ENCODE measurements at regions not wholly inside any gene's neighbourhood (a gene's known extent, or its start where the extent isn't known, plus 50 kb on each side); places are given as distances from the start of the nearest gene placed in this dataset.

- Histone ChIP-seq H3K9me3 (ENCODE audit: control insufficient read depth, low read depth, low read length) (no peaks in the 10 kb centered on the region), H3K4me3 (ENCODE audit: control insufficient read depth in 2 of 3, extremely low read depth in 1 of 3, insufficient read depth in 2 of 3, low read depth in 1 of 3, low read length in 3 of 3) (no peak overlapping the region), H3K9ac (ENCODE audit: control insufficient read depth, extremely low read depth, insufficient read depth, low read length) (no peak overlapping the region), H3K4me1 (ENCODE audit: control insufficient read depth, extremely low read depth, insufficient read depth, low read length) (peaks cover 6% of the 10 kb centered on the region), H3K36me3 (ENCODE audit: control insufficient read depth in 2 of 2, extremely low read depth in 1 of 2, insufficient read depth in 2 of 2, low read length in 2 of 2) (no peaks in the 10 kb centered on the region), H3K27ac (ENCODE audit: control insufficient read depth, insufficient read depth, low read length) (no peak overlapping the region), H3K27me3 (ENCODE audit: control insufficient read depth, extremely low read depth, insufficient read depth, low read length) (no peaks in the 10 kb centered on the region), H3K9me1 (ENCODE audit: control insufficient read depth, extremely low read depth, insufficient read depth, low read length) (no peaks in the 10 kb centered on the region), H3K79me2 (ENCODE audit: control insufficient read depth, insufficient read depth, low read length) (no peaks in the 10 kb centered on the region), H4K20me1 (ENCODE audit: control insufficient read depth, extremely low read depth, insufficient read depth, low read length) (no peaks in the 10 kb centered on the region), H2AFZ (ENCODE audit: control insufficient read depth, low read length) (no peak overlapping the region), H3K4me2 (ENCODE audit: control insufficient read depth, extremely low read depth, insufficient read depth, low read depth, low read length) (no peak overlapping the region)
- FAIRE-seq: no peak
- dilution Hi-C loops (cut with MboI; ENCODE audit: extremely low pct_ligation_motif_present, low sequenced_read_pairs): no loop called here
- TF ChIP-seq, protein P1, sequence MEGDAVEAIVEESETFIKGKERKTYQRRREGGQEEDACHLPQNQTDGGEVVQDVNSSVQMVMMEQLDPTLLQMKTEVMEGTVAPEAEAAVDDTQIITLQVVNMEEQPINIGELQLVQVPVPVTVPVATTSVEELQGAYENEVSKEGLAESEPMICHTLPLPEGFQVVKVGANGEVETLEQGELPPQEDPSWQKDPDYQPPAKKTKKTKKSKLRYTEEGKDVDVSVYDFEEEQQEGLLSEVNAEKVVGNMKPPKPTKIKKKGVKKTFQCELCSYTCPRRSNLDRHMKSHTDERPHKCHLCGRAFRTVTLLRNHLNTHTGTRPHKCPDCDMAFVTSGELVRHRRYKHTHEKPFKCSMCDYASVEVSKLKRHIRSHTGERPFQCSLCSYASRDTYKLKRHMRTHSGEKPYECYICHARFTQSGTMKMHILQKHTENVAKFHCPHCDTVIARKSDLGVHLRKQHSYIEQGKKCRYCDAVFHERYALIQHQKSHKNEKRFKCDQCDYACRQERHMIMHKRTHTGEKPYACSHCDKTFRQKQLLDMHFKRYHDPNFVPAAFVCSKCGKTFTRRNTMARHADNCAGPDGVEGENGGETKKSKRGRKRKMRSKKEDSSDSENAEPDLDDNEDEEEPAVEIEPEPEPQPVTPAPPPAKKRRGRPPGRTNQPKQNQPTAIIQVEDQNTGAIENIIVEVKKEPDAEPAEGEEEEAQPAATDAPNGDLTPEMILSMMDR (optimal IDR thresholded peaks at IDR 0.05 in 1 of 3, IDR thresholded peaks at IDR 0.05 in 1 of 3, conservative IDR thresholded peaks at IDR 0.05 in 1 of 3; ENCODE audit: extremely low read depth in 1 of 3, insufficient read depth in 2 of 3, low read length in 3 of 3): no peak
- no peak for TF ChIP-seq EZH2 (IDR thresholded peaks at IDR 0.05; ENCODE audit: low read length)
- DNase-seq (ENCODE audit: low read depth, low spot score): no peak
Measured at GRCh38 chr5:135236228-135236907, 162.7 kb downstream of the MACROH2A1 start.

GRCh38 chr5:135235551-135236227 is 163.3 kb downstream of the MACROH2A1 start:
- no peaks in the 10 kb centered on the region for H3K9me3 ChIP-seq (ENCODE audit: control insufficient read depth, low read depth, low read length)
- H3K36me3 ChIP-seq (ENCODE audit: control insufficient read depth in 2 of 2, extremely low read depth in 1 of 2, insufficient read depth in 2 of 2, low read length in 2 of 2): no peaks in the 10 kb centered on the region
- no peaks in the 10 kb centered on the region for H3K9me1 ChIP-seq (ENCODE audit: control insufficient read depth, extremely low read depth, insufficient read depth, low read length)
- TF ChIP-seq EZH2 (IDR thresholded peaks at IDR 0.05; ENCODE audit: low read length): no peak
- TF ChIP-seq, protein P1 (optimal IDR thresholded peaks at IDR 0.05 in 1 of 3, IDR thresholded peaks at IDR 0.05 in 1 of 3, conservative IDR thresholded peaks at IDR 0.05 in 1 of 3; ENCODE audit: extremely low read depth in 1 of 3, insufficient read depth in 2 of 3, low read length in 3 of 3): no peak
- H3K4me1 ChIP-seq (ENCODE audit: control insufficient read depth, extremely low read depth, insufficient read depth, low read length): peaks cover 2% of the 10 kb centered on the region
- H3K4me2 ChIP-seq (ENCODE audit: control insufficient read depth, extremely low read depth, insufficient read depth, low read depth, low read length): no peak overlapping the region
- H3K79me2 ChIP-seq (ENCODE audit: control insufficient read depth, insufficient read depth, low read length): no peaks in the 10 kb centered on the region
- dilution Hi-C loops (cut with MboI; ENCODE audit: extremely low pct_ligation_motif_present, low sequenced_read_pairs): no loop called here
- no peaks in the 10 kb centered on the region for H4K20me1 ChIP-seq (ENCODE audit: control insufficient read depth, extremely low read depth, insufficient read depth, low read length)
- no peak overlapping the region for H3K9ac ChIP-seq (ENCODE audit: control insufficient read depth, extremely low read depth, insufficient read depth, low read length)
- H2AFZ ChIP-seq (ENCODE audit: control insufficient read depth, low read length): no peak overlapping the region
- FAIRE-seq: peak; percentile 75
- no peak overlapping the region for H3K27ac ChIP-seq (ENCODE audit: control insufficient read depth, insufficient read depth, low read length)
- H3K27me3 ChIP-seq (ENCODE audit: control insufficient read depth, extremely low read depth, insufficient read depth, low read length): no peaks in the 10 kb centered on the region
- no peak overlapping the region for H3K4me3 ChIP-seq (ENCODE audit: control insufficient read depth in 2 of 3, extremely low read depth in 1 of 3, insufficient read depth in 2 of 3, low read depth in 1 of 3, low read length in 3 of 3)
- no peak for DNase-seq (ENCODE audit: low read depth, low spot score)
